T-helper 1 cell treated with Interleukin-12 subunit alpha and Interleukin-12 subunit beta and Interleukin-4 antibody, amounts not matched to agents 30 ng/mL and 1 ng/mL, for 36 hours (primary cell): ENCODE measurements at regions not wholly inside any gene's neighbourhood (a gene's known extent, or its start where the extent isn't known, plus 50 kb on each side); places are given as distances from the start of the nearest gene placed in this dataset.
"Not testable (repeated sequence)": the region's sequence is repeated elsewhere in the genome, so short reads cannot be mapped to it uniquely, and the experiment has no call there.

Source experiments
- intact Hi-C: fragments of 100-400 bp; cut with micrococcal nuclease; formaldehyde crosslinking; loops from one replicate; pipeline ENCODE4 v1.15.1; 2024

DNA sequence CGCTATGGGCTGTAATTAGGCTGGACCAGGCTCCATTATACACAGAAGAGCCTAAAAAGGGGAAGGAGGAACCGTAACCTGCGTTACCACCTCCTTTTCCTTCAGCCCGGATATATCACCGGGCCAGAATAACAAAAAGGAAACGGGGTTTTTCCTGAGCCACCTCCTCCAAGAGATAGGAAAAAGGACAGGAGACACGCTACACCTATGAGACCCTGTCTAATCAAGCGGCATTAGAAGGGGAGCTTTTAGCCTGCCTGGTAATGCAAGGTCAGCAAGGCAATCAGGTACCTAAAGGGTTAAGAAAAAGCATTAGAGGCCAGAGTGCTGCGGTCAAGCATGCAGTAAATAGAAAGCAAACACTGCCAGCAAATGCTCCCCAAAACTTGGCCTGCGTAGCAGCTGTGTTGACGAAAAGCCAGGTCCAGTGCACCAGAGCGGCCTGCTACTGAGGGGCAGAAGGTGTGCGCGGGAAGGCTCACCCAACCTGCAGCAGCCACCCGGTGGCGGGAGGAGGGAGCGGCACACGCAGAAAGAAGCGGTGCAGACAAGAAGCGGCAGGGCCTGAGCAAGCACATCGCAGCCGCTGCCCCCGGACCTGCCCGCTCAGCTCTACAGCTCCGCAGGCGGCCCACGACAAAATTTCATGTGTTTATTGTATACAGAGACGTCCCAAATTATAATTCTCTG, 1466.1 kb downstream of the UQCRFS1 start:
- intact Hi-C loops, result no loop called here

GRCh38 chr19:27745978-27746542, 1466.9 kb downstream of the UQCRFS1 start:
- intact Hi-C loops, result no loop called here

DNA sequence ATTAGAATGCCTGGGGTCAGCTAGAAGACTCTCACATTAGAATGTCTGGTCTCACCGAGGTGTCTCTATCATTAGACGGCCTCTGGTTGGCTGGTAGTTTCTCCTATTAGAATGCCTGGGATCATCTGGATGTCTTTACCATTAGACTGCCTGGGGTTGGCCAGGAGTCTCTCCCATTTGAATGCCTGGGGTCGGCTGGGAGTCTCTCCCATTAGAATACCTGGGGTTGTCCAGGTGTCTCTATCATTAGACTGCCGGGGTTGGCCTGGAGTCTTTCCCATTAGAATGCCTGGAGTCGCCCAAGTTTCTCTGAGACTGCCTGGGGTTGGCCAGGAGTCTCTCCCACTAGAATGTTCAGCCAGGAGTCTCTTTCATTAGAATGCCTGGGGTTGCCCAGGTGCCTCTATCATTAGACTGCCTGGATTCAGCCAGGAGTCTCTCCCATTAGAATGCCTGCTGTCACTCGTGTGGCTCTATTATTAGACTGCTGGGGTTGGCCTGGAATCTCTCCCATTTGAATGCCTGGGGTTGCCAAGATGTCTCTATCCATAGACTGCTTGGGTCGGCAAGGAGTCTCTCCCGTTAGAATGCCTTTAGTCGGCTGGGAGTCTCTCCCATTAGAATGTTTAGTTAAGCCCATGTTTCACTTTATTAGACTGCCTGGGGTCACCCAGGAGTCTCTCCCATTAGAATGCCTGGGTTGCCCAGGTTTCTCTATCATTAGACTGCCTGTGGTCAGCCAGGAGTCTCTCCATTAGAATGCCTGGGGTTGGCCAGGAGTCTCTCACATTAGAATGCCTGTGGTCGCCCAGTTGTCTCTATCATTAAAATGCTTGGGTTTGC, 1467.8 kb downstream of the UQCRFS1 start:
- intact Hi-C loops, result no loop called here

GRCh38 chr19:27742041-27742440, 1470.9 kb downstream of the UQCRFS1 start:
- intact Hi-C loops, result no loop called here

GRCh38 chr19:27741236-27741635, 1471.7 kb downstream of the UQCRFS1 start:
- intact Hi-C loops, result no loop called here

- intact Hi-C loops, result no loop called here
Measured at GRCh38 chr19:27740396-27740795, 1472.6 kb downstream of the UQCRFS1 start.

DNA sequence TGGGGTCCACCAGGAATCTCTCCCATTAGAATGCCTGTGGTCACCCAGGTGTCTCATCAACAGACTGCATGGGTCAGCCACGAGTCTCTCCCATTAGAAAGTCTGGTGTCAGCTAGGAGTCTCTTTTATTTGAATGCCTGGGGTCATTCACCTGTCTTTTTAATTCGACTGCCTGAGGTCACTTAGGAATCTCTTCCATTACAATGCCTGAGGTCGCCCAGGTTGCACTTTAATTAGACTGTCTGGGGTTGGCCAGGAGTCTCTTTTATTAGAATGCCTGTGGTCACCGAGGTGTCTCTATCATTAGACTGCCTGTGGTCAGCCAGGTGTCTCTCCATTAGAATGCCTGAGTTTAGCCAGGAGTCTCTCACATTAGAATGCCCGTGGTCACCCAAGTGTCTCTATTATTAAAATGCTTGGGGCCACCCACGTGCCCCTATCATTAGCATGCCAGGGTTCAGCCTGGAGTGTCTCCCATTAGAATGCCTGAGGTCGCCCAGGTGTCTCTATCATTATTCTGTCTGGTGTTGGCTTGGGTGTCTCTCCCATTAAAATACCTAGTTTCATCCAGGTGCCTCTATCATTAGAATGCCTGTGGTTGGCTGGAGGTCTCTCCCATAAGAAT, 1474.3 kb downstream of the UQCRFS1 start:
- intact Hi-C loops, result no loop called here

GRCh38 chr19:27736225-27736624, 1476.7 kb downstream of the UQCRFS1 start:
- intact Hi-C loops, result no loop called here

DNA sequence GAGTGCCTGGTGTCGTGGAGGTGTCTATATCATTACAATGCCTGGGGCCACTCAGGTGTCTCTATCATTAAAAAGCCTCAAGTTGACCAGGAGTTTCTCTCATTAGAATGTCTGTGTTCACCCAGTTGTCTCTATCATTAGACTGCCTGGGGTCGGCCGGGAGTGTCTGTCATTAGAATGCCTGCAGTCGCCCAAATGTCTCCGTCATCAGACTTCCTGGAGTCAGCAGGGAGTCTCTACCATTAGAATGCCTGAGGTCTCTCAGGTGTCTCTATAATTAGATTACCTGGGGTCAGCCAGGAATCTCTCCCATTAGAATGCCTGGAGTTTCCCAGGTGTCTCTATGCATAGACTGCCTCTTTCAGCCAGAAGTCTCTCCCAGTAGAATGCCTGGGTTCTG, 1477.6 kb downstream of the UQCRFS1 start:
- intact Hi-C loops, result no loop called here

- intact Hi-C loops, result no loop called here
Measured at GRCh38 chr19:27734496-27735220, 1478.3 kb downstream of the UQCRFS1 start.

DNA sequence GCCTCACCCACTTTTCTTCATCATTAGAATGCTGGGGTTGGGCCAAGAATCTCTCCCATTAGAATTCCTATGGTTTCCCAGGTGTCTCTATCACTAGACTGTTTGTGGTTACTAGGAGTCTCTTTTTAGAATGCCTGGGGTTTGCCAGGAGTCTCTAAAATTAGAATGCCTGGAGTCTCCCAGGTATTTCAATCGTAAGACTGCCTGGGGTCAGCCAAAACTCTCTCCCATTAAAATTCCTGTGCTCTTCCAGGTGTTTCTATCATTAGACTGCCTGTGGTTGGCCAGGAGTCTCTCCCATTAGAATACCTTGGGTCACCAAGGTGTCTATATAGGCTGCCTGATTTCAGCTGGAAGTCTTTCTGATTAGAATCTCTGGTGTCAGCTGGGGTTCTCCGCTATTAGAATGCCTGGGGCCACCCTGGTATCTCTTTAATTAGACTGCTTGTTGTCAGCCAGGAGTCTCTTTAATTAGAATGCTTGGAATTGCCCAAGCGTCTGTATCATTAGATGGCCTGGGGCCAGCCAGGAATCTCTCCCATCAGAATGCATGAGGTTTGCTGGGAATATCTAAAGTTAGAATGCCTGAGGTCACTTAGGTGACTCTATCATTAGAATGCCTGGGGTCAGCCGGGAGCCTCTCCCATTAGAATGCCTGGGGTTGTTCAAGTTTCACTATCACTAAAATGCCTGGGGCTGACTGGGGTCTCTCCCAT, 1479.2 kb downstream of the UQCRFS1 start:
- intact Hi-C loops, result no loop called here

- intact Hi-C loops, result no loop called here
Measured at GRCh38 chr19:27729332-27729731, 1483.6 kb downstream of the UQCRFS1 start.

DNA sequence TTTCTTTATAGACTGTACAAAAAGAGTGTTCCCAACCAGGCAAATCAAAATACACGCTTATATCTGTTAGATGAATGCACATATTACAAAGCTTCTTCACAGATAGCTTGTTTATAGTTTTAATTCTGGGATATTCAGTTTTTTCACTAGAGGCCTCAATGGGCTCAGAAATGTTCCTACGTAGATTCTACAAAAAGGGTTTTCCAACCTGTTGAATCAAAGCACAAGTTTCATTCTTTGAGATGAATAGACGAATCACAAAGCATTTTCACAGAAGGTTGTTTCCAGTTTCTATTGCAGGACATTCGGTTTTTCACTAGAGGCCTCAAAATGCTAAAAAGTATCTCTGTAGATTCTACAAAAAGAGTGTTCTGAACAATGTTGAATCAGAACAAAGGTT, 1490.3 kb downstream of the UQCRFS1 start:
- intact Hi-C loops, result no loop called here

GRCh38 chr19:27720155-27720554, 1492.8 kb downstream of the UQCRFS1 start:
- intact Hi-C loops, result no loop called here

DNA sequence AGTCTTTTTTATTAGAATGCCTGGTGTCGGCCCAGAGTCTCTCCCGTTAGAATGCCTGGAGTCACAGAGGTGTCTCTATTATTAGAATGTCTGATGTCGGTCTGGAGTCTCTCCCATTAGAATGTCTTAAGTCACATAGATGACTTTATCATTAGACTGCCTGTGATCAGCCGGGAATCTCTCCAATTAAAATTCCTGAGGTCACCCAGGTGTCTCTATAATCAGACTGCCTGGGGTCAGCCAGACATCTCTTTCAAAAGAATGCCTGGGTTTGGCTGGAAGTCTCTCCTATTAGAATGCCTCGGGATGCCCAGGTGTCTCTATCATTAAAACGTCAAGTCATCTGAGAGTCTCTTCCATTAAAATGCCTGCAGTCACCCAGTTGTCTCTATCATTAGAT, 1493.9 kb downstream of the UQCRFS1 start:
- intact Hi-C loops, result no loop called here

GRCh38 chr19:27718234-27718633, 1494.7 kb downstream of the UQCRFS1 start:
- intact Hi-C loops, result no loop called here

- intact Hi-C loops, result no loop called here
Measured at GRCh38 chr19:27717825-27718224, 1495.1 kb downstream of the UQCRFS1 start.

GRCh38 chr19:27716922-27717321, 1496.0 kb downstream of the UQCRFS1 start:
- intact Hi-C loops, result no loop called here

DNA sequence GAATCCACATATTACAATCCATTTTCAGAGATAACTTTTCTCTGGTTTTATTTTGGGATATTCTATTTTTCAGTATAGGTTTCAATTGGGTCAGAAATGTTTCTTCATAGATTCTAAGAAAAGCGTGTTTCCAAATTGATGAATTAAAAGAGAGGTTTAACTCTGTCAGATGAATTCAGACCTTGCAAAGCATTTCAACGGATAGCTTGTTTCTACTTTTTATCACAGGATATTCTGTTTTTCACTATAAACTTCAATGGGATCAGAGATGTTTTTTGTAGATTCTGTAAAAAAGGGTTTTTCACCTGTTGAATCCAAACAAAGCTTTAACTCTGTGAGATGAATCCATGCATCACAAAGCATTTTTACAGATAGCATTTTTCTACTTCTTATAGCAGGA, 1498.1 kb downstream of the UQCRFS1 start:
- intact Hi-C loops, result no loop called here

GRCh38 chr19:27709496-27709895, 1503.5 kb downstream of the UQCRFS1 start:
- intact Hi-C loops, result no loop called here

GRCh38 chr19:27708986-27709385, 1504.0 kb downstream of the UQCRFS1 start:
- intact Hi-C loops, result not testable (repeated sequence)
